Keratinocyte (primary cell): ENCODE measurements at regions not wholly inside any gene's neighbourhood (a gene's known extent, or its start where the extent isn't known, plus 50 kb on each side); places are given as distances from the start of the nearest gene placed in this dataset.

ENCODE experiments used
- DNase-seq: peaks from one replicate; pipeline ENCODE4 v3.0.0-alpha.2; 2011; ENCODE audit warnings: low read depth, missing footprints, low spot score
- FAIRE-seq: peaks from 2 replicates; lab custom pipeline; 2011; peaks lifted over from hg19 to GRCh38; lab: Jason Lieb, UNC
- H2AFZ ChIP-seq: 2 replicates; pipeline ENCODE4 v1.6.0; 2012; ENCODE audit warnings: low read length, control low read depth, inconsistent platforms; ENCODE audit not compliant: control insufficient read depth
- H3K27ac ChIP-seq: 2 replicates; pipeline ENCODE4 v1.5.1; 2011; ENCODE audit warnings: low read length; ENCODE audit not compliant: control insufficient read depth, insufficient read depth
- H3K27me3 ChIP-seq: 3 replicates; pipeline ENCODE4 v1.6.0; 2011; ENCODE audit warnings: low read length; ENCODE audit not compliant: control insufficient read depth, insufficient read depth; ENCODE audit errors: extremely low read depth
- H3K36me3 ChIP-seq, 2 experiments: 2 replicates in 1 of 2; 3 replicates in 1 of 2; pipeline ENCODE4 v1.5.1; 2011; ENCODE audit warnings: low read length in 2 of 2, mild to moderate bottlenecking in 1 of 2; ENCODE audit not compliant: control insufficient read depth in 2 of 2, insufficient read depth in 2 of 2; ENCODE audit errors: extremely low read depth in 1 of 2
- H3K4me1 ChIP-seq: 3 replicates; pipeline ENCODE4 v1.5.1; 2011; ENCODE audit warnings: low read length; ENCODE audit not compliant: control insufficient read depth, insufficient read depth; ENCODE audit errors: extremely low read depth
- H3K4me2 ChIP-seq: 3 replicates; pipeline ENCODE4 v1.6.0; 2011; ENCODE audit warnings: low read depth, low read length; ENCODE audit not compliant: control insufficient read depth, insufficient read depth; ENCODE audit errors: extremely low read depth
- H3K4me3 ChIP-seq, 3 experiments: fragments of 200-600 bp in 1 of 3; sonication (generic) in 1 of 3; 2 replicates in 2 of 3; 3 replicates in 1 of 3; pipeline ENCODE4 v1.5.1; 2011 to 2016; ENCODE audit warnings: low read length in 3 of 3, mild to moderate bottlenecking in 3 of 3, control low read depth in 2 of 3, inconsistent platforms in 1 of 3, low read depth in 1 of 3, mixed read lengths in 1 of 3, mixed run types in 1 of 3, moderate library complexity in 1 of 3; ENCODE audit not compliant: control insufficient read depth in 2 of 3, insufficient read depth in 2 of 3; ENCODE audit errors: extremely low read depth in 1 of 3
- H3K79me2 ChIP-seq: 2 replicates; pipeline ENCODE4 v1.6.0; 2012; ENCODE audit warnings: low read length; ENCODE audit not compliant: control insufficient read depth, insufficient read depth
- H3K9ac ChIP-seq: 3 replicates; pipeline ENCODE4 v1.6.0; 2011; ENCODE audit warnings: low read length; ENCODE audit not compliant: control insufficient read depth, insufficient read depth; ENCODE audit errors: extremely low read depth
- H3K9me1 ChIP-seq: 3 replicates; pipeline ENCODE4 v1.6.0; 2011; ENCODE audit warnings: low read length; ENCODE audit not compliant: control insufficient read depth, insufficient read depth; ENCODE audit errors: extremely low read depth
- H3K9me3 ChIP-seq: 2 replicates; pipeline ENCODE4 v1.5.1; 2012; ENCODE audit warnings: low read depth, low read length; ENCODE audit not compliant: control insufficient read depth
- H4K20me1 ChIP-seq: 3 replicates; pipeline ENCODE4 v1.6.0; 2011; ENCODE audit warnings: low read length; ENCODE audit not compliant: control insufficient read depth, insufficient read depth; ENCODE audit errors: extremely low read depth
- CTCF ChIP-seq, 3 experiments: IDR thresholded peaks in 1 of 3; conservative IDR thresholded peaks in 1 of 3; optimal IDR thresholded peaks in 1 of 3; 2 replicates in 2 of 3; 3 replicates in 1 of 3; pipeline versions ENCODE3 to v1.5.1; 2011; ENCODE audit warnings: low read length in 3 of 3, mild to moderate bottlenecking in 3 of 3, moderate library complexity in 2 of 3, control low read depth in 1 of 3, inconsistent platforms in 1 of 3; ENCODE audit not compliant: insufficient read depth in 2 of 3; ENCODE audit errors: extremely low read depth in 1 of 3
- EZH2 ChIP-seq: IDR thresholded peaks from one replicate; pipeline ENCODE4 v1.6.1; 2012; ENCODE audit warnings: inconsistent platforms, mild to moderate bottlenecking, low read length, moderate library complexity
- dilution Hi-C: fragments of 300-500 bp; cut with MboI; formaldehyde crosslinking; loops from one replicate; pipeline ENCODE4 v1.7.0; 2020; ENCODE audit warnings: low sequenced_read_pairs; ENCODE audit not compliant: extremely low pct_ligation_motif_present

DNA sequence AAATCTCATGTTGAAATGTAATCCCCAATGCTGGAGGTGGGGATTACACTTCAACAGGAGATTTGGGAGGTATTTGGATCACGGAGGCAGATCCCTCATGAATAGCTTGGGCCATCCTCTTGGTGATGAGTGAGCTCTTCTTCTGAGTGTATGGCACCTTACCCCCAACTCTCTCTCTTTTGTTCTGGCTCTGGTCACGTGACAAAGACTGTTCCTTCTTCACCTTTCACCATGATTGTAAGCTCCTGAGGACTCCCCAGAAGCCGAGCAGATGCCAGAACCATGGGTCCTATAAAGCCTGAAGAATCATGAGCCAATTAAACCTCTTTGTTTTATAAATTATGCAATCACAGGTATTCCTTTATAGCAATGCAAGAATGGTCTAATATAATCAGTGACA lies 684.2 kb downstream of the LIG4 start:
- H2AFZ ChIP-seq, result no peak overlapping the region
- no peaks in the 10 kb centered on the region for H3K36me3 ChIP-seq
- H3K27me3 ChIP-seq, result no peaks in the 10 kb centered on the region
- no peak overlapping the region for H3K4me2 ChIP-seq
- no peaks in the 10 kb centered on the region for H3K9me1 ChIP-seq
- no peak overlapping the region for H3K9ac ChIP-seq
- TF ChIP-seq CTCF (optimal IDR thresholded peaks at IDR 0.05 in 1 of 3, IDR thresholded peaks at IDR 0.05 in 1 of 3, conservative IDR thresholded peaks at IDR 0.05 in 1 of 3; ENCODE audit: extremely low read depth in 1 of 3, insufficient read depth in 2 of 3, low read length in 3 of 3) (no peak), EZH2 (no peak)
- H3K27ac ChIP-seq, result no peak overlapping the region
- DNase-seq, result no peak
- FAIRE-seq, result no peak
- no peaks in the 10 kb centered on the region for H3K79me2 ChIP-seq
- no peaks in the 10 kb centered on the region for H4K20me1 ChIP-seq
- H3K4me3 ChIP-seq, result no peak overlapping the region
- dilution Hi-C loops, result no loop called here
- H3K9me3 ChIP-seq, result no peaks in the 10 kb centered on the region
- no peaks in the 10 kb centered on the region for H3K4me1 ChIP-seq

GRCh38 chr13:107529035-107529434 lies 686.3 kb downstream of the LIG4 start:
- Histone ChIP-seq H3K27ac (no peak overlapping the region), H3K9me3 (no peaks in the 10 kb centered on the region), H3K4me1 (no peaks in the 10 kb centered on the region), H3K4me3 (no peak overlapping the region), H4K20me1 (no peaks in the 10 kb centered on the region), H3K79me2 (no peaks in the 10 kb centered on the region), H2AFZ (no peak overlapping the region), H3K4me2 (no peak overlapping the region), H3K9ac (no peak overlapping the region), H3K9me1 (no peaks in the 10 kb centered on the region), H3K36me3 (no peaks in the 10 kb centered on the region), H3K27me3 (no peaks in the 10 kb centered on the region)
- FAIRE-seq (no peak), DNase-seq (no peak)
- TF ChIP-seq EZH2, result no peak
- TF ChIP-seq CTCF (optimal IDR thresholded peaks at IDR 0.05 in 1 of 3, IDR thresholded peaks at IDR 0.05 in 1 of 3, conservative IDR thresholded peaks at IDR 0.05 in 1 of 3; ENCODE audit: extremely low read depth in 1 of 3, insufficient read depth in 2 of 3, low read length in 3 of 3), result no peak
- dilution Hi-C loops, result no loop called here
